ENCODE measurements at regions not wholly inside any gene's neighbourhood (a gene's known extent, or its start where the extent isn't known, plus 50 kb on each side); places are given as distances from the start of the nearest gene placed in this dataset.

DNA sequence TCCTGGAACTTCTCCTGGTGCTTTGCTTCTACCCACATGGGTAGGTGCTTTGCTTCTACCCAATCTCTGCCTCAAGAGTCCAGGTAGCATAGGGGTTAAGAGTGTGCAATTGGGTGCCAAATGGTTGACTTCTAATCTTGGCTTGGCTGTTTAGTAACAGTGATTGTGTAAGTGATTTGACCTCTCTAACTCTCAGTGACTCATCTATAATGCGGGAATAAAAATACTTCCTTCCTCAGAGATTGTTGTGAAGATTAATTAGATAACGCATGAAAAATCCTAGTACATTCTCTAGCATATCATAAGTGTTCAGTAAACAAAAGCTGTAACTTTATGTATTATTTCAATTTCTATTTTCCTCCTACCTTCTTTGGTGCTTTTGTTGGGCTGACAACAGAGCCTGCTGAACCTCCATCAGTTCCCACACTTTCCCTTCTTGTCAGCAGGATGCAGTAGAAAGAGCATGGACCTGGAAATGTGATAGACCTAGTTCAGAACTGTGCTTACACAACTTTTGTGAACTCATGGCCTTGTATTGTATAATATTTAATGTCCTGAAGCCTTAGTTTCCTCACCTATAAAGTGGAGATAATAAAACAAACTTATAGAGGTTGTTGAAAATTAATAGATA, 72.9 kb upstream of the SMIM36 start:
- no peak for TF ChIP-seq SMC3 (conservative IDR thresholded peaks at IDR 0.05; ENCODE audit: poor library complexity)
- no peak for TF ChIP-seq EZH2 (IDR thresholded peaks at IDR 0.05; ENCODE audit: borderline replicate concordance, insufficient read depth, low read length, poor library complexity, severe bottlenecking)

Measured in neural cell (in vitro differentiated cells).